Lower leg skin (tissue), 3 donors: ENCODE measurements at regions not wholly inside any gene's neighbourhood (a gene's known extent, or its start where the extent isn't known, plus 50 kb on each side); places are given as distances from the start of the nearest gene placed in this dataset.

Experiments
- CTCF ChIP-seq, 3 donors: fragments of 450-650 bp; IDR thresholded peaks; one replicate each; pipeline ENCODE4 v1.5.1; 2016; ENCODE audit warnings: antibody characterized with exemption in 3 of 3, mild to moderate bottlenecking in 3 of 3, moderate library complexity in 2 of 3
- POLR2A ChIP-seq, 2 donors: fragments of 450-650 bp; IDR thresholded peaks; one replicate each; pipeline ENCODE4 v1.6.1; 2016 to 2017; ENCODE audit warnings: antibody characterized with exemption in 2 of 2, mild to moderate bottlenecking in 1 of 2, moderate library complexity in 1 of 2

GRCh38 chr12:92412856-92413255, 267.2 kb upstream of the BTG1 start:
- TF ChIP-seq CTCF (IDR thresholded peaks at IDR 0.05) (no peak), POLR2A (IDR thresholded peaks at IDR 0.05) (no peak)
